ENCODE measurements at regions not wholly inside any gene's neighbourhood (a gene's known extent, or its start where the extent isn't known, plus 50 kb on each side); places are given as distances from the start of the nearest gene placed in this dataset.

GRCh38 chr7:52648872-52649271 is 386.6 kb upstream of the POM121L12 start:
- no peak overlapping the region for H3K9ac ChIP-seq (ENCODE audit: low read length)
- H3K4me1 ChIP-seq (ENCODE audit: control insufficient read depth, low read depth, low read length), result no peaks in the 10 kb centered on the region
- H3K27ac ChIP-seq (ENCODE audit: low read length), result no peak overlapping the region
- no peaks in the 10 kb centered on the region for H3K36me3 ChIP-seq (ENCODE audit: control insufficient read depth, low read depth, low read length)
- no peaks in the 10 kb centered on the region for H3K9me3 ChIP-seq (ENCODE audit: control insufficient read depth, low read depth, low read length)
- H3K4me3 ChIP-seq (ENCODE audit: low read length), result no peak overlapping the region
- H3K27me3 ChIP-seq (ENCODE audit: control insufficient read depth, insufficient read depth, low read length), result no peaks in the 10 kb centered on the region

DNA sequence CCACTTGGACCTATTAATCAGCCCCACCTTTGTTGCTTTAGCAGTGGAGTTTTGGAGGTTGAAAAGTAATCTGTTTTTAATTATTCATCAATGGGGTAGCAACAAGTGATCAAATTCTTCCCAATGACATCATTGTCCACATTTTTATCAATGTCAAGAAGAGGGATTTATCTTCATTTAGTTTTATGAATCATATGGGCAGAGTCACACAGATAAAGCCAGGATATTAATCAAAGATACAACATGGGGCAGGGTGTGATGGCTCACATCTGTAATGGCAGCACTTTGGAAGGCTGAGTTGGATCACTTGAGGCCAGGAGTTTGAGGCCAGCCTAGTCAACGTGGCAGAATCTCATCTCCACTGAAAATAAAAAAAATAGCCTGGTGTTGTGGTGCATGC is 388.4 kb upstream of the POM121L12 start:
- Histone ChIP-seq H3K27ac (ENCODE audit: low read length) (no peak overlapping the region), H3K36me3 (ENCODE audit: control insufficient read depth, low read depth, low read length) (no peaks in the 10 kb centered on the region), H3K4me3 (ENCODE audit: low read length) (no peak overlapping the region), H3K27me3 (ENCODE audit: control insufficient read depth, insufficient read depth, low read length) (no peaks in the 10 kb centered on the region), H3K9me3 (ENCODE audit: control insufficient read depth, low read depth, low read length) (no peaks in the 10 kb centered on the region), H3K9ac (ENCODE audit: low read length) (no peak overlapping the region), H3K4me1 (ENCODE audit: control insufficient read depth, low read depth, low read length) (no peaks in the 10 kb centered on the region)

GRCh38 chr7:52639981-52640380 is 395.5 kb upstream of the POM121L12 start:
- no peaks in the 10 kb centered on the region for H3K36me3 ChIP-seq (ENCODE audit: control insufficient read depth, low read depth, low read length)
- no peak overlapping the region for H3K27ac ChIP-seq (ENCODE audit: low read length)
- no peak overlapping the region for H3K4me3 ChIP-seq (ENCODE audit: low read length)
- no peak overlapping the region for H3K9ac ChIP-seq (ENCODE audit: low read length)
- H3K27me3 ChIP-seq (ENCODE audit: control insufficient read depth, insufficient read depth, low read length), result no peaks in the 10 kb centered on the region
- H3K4me1 ChIP-seq (ENCODE audit: control insufficient read depth, low read depth, low read length), result peaks cover 23% of the 10 kb centered on the region
- no peaks in the 10 kb centered on the region for H3K9me3 ChIP-seq (ENCODE audit: control insufficient read depth, low read depth, low read length)

- Histone ChIP-seq H3K9me3 (ENCODE audit: control insufficient read depth, low read depth, low read length) (no peaks in the 10 kb centered on the region), H3K27ac (ENCODE audit: low read length) (no peak overlapping the region), H3K27me3 (ENCODE audit: control insufficient read depth, insufficient read depth, low read length) (no peaks in the 10 kb centered on the region), H3K4me1 (ENCODE audit: control insufficient read depth, low read depth, low read length) (peaks cover 26% of the 10 kb centered on the region), H3K9ac (ENCODE audit: low read length) (no peak overlapping the region), H3K36me3 (ENCODE audit: control insufficient read depth, low read depth, low read length) (no peaks in the 10 kb centered on the region), H3K4me3 (ENCODE audit: low read length) (no peak overlapping the region)
Measured at GRCh38 chr7:52639126-52639525, 396.3 kb upstream of the POM121L12 start.

DNA sequence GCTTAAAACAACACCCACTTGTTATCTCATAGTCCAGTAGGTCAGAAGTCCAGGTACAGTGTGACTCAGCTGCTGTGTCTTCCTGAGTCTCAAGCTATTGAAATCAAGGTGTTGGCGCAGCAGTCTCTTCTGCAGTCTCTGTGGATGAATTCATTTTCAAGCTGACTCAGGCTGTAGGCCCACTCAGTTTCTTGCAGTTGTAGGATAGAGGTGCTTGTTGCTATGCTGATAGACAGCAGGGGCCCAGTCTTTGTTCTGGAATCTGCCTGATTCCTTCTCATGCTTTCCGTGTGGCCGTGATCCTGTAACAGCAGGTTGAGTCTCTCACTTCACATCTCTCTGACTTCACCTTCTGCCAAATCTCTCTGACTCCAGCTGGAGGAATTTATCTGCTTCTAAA is 400.4 kb upstream of the POM121L12 start:
- Histone ChIP-seq H3K4me3 (ENCODE audit: low read length) (no peak overlapping the region), H3K27me3 (ENCODE audit: control insufficient read depth, insufficient read depth, low read length) (no peaks in the 10 kb centered on the region), H3K36me3 (ENCODE audit: control insufficient read depth, low read depth, low read length) (no peaks in the 10 kb centered on the region), H3K9ac (ENCODE audit: low read length) (no peak overlapping the region), H3K9me3 (ENCODE audit: control insufficient read depth, low read depth, low read length) (no peaks in the 10 kb centered on the region), H3K27ac (ENCODE audit: low read length) (no peak overlapping the region), H3K4me1 (ENCODE audit: control insufficient read depth, low read depth, low read length) (peaks cover 22% of the 10 kb centered on the region)

- H3K9ac ChIP-seq (ENCODE audit: low read length), result no peak overlapping the region
- H3K36me3 ChIP-seq (ENCODE audit: control insufficient read depth, low read depth, low read length), result no peaks in the 10 kb centered on the region
- H3K27ac ChIP-seq (ENCODE audit: low read length), result no peak overlapping the region
- H3K9me3 ChIP-seq (ENCODE audit: control insufficient read depth, low read depth, low read length), result no peaks in the 10 kb centered on the region
- no peak overlapping the region for H3K4me3 ChIP-seq (ENCODE audit: low read length)
- no peaks in the 10 kb centered on the region for H3K4me1 ChIP-seq (ENCODE audit: control insufficient read depth, low read depth, low read length)
- no peaks in the 10 kb centered on the region for H3K27me3 ChIP-seq (ENCODE audit: control insufficient read depth, insufficient read depth, low read length)
Measured at GRCh38 chr7:52620849-52621248, 414.6 kb upstream of the POM121L12 start.

- H3K4me3 ChIP-seq (ENCODE audit: low read length), result no peak overlapping the region
Measured at GRCh38 chr7:52616552-52616951, 418.9 kb upstream of the POM121L12 start.

GRCh38 chr7:52615021-52615695 is 420.3 kb upstream of the POM121L12 start:
- Histone ChIP-seq H3K27ac (ENCODE audit: low read length) (no peak overlapping the region), H3K4me1 (ENCODE audit: control insufficient read depth, low read depth, low read length) (no peaks in the 10 kb centered on the region), H3K9ac (ENCODE audit: low read length) (no peak overlapping the region), H3K27me3 (ENCODE audit: control insufficient read depth, insufficient read depth, low read length) (no peaks in the 10 kb centered on the region), H3K9me3 (ENCODE audit: control insufficient read depth, low read depth, low read length) (no peaks in the 10 kb centered on the region), H3K4me3 (ENCODE audit: low read length) (no peak overlapping the region), H3K36me3 (ENCODE audit: control insufficient read depth, low read depth, low read length) (no peaks in the 10 kb centered on the region)

More at GRCh38 chr7:52616552-52616951, 418.9 kb upstream of the POM121L12 start:
- Histone ChIP-seq H3K27me3 (ENCODE audit: control insufficient read depth, insufficient read depth, low read length) (no peaks in the 10 kb centered on the region), H3K4me1 (ENCODE audit: control insufficient read depth, low read depth, low read length) (no peaks in the 10 kb centered on the region), H3K27ac (ENCODE audit: low read length) (no peak overlapping the region), H3K9me3 (ENCODE audit: control insufficient read depth, low read depth, low read length) (no peaks in the 10 kb centered on the region), H3K36me3 (ENCODE audit: control insufficient read depth, low read depth, low read length) (no peaks in the 10 kb centered on the region), H3K9ac (ENCODE audit: low read length) (no peak overlapping the region)

- H3K27ac ChIP-seq (ENCODE audit: low read length), result no peak overlapping the region
- no peaks in the 10 kb centered on the region for H3K9me3 ChIP-seq (ENCODE audit: control insufficient read depth, low read depth, low read length)
- no peaks in the 10 kb centered on the region for H3K36me3 ChIP-seq (ENCODE audit: control insufficient read depth, low read depth, low read length)
- H3K4me1 ChIP-seq (ENCODE audit: control insufficient read depth, low read depth, low read length), result no peaks in the 10 kb centered on the region
- H3K27me3 ChIP-seq (ENCODE audit: control insufficient read depth, insufficient read depth, low read length), result no peaks in the 10 kb centered on the region
- H3K4me3 ChIP-seq (ENCODE audit: low read length), result no peak overlapping the region
- no peak overlapping the region for H3K9ac ChIP-seq (ENCODE audit: low read length)
Measured at GRCh38 chr7:52609511-52609910, 425.9 kb upstream of the POM121L12 start.

DNA sequence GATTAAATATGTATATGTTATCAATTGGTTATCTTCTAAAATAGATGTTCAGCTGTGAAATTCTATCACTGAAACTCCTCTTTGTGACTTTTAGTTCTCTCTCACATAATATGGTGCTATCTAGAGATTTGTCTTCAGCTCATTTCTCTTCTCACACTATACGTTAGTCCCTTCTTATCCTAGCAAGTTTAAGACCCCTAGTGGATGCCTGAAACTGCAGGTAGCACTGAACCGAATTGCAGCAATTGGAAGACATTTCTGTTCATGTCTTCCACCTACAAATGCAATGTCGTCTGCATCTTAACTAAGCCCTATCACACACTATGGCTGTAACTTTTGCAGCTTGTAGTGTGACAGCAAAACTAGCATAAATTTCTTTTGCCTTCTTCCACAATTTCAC is 442.7 kb upstream of the POM121L12 start:
- no peak overlapping the region for H3K4me3 ChIP-seq (ENCODE audit: low read length)
- no peaks in the 10 kb centered on the region for H3K36me3 ChIP-seq (ENCODE audit: control insufficient read depth, low read depth, low read length)
- H3K9ac ChIP-seq (ENCODE audit: low read length), result no peak overlapping the region
- H3K4me1 ChIP-seq (ENCODE audit: control insufficient read depth, low read depth, low read length), result peaks cover under 1% of the 10 kb centered on the region
- no peaks in the 10 kb centered on the region for H3K27me3 ChIP-seq (ENCODE audit: control insufficient read depth, insufficient read depth, low read length)
- no peak overlapping the region for H3K27ac ChIP-seq (ENCODE audit: low read length)
- H3K9me3 ChIP-seq (ENCODE audit: control insufficient read depth, low read depth, low read length), result peaks cover 17% of the 10 kb centered on the region

GRCh38 chr7:52586704-52587103 is 448.7 kb upstream of the POM121L12 start:
- Histone ChIP-seq H3K36me3 (ENCODE audit: control insufficient read depth, low read depth, low read length) (no peaks in the 10 kb centered on the region), H3K27me3 (ENCODE audit: control insufficient read depth, insufficient read depth, low read length) (no peaks in the 10 kb centered on the region), H3K4me1 (ENCODE audit: control insufficient read depth, low read depth, low read length) (peaks cover 8% of the 10 kb centered on the region), H3K9ac (ENCODE audit: low read length) (no peak overlapping the region), H3K27ac (ENCODE audit: low read length) (no peak overlapping the region), H3K9me3 (ENCODE audit: control insufficient read depth, low read depth, low read length) (no peaks in the 10 kb centered on the region), H3K4me3 (ENCODE audit: low read length) (no peak overlapping the region)

DNA sequence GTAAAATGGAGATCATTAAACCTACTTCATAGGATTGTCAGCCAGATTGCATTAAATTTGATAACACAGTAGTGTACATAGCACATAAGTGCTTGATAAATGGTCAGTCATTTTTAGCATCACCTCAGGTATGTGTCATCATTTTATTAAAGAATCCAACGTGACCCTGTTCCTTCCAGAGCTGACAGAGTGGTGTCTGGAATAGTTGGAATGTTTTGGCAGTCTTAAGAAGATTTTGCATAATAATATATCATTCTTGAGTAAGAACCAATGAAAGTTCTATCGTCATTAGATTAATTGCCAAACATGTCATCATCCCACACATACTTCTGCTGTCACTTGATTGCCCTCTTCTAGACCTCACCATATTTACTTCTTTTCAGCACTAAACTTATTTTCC is 451.4 kb upstream of the POM121L12 start:
- no peaks in the 10 kb centered on the region for H3K9me3 ChIP-seq (ENCODE audit: control insufficient read depth, low read depth, low read length)
- H3K27ac ChIP-seq (ENCODE audit: low read length), result no peak overlapping the region
- no peaks in the 10 kb centered on the region for H3K27me3 ChIP-seq (ENCODE audit: control insufficient read depth, insufficient read depth, low read length)
- no peak overlapping the region for H3K4me3 ChIP-seq (ENCODE audit: low read length)
- no peak overlapping the region for H3K9ac ChIP-seq (ENCODE audit: low read length)
- H3K4me1 ChIP-seq (ENCODE audit: control insufficient read depth, low read depth, low read length), result peaks cover 8% of the 10 kb centered on the region
- H3K36me3 ChIP-seq (ENCODE audit: control insufficient read depth, low read depth, low read length), result no peaks in the 10 kb centered on the region

All from iPS-18a (cell line).